ENCODE measurements at regions not wholly inside any gene's neighbourhood (a gene's known extent, or its start where the extent isn't known, plus 50 kb on each side); places are given as distances from the start of the nearest gene placed in this dataset.

- TF ChIP-seq CTCF (IDR thresholded peaks at IDR 0.05; ENCODE audit: low read depth, low read length) (no peak), POLR2A (IDR thresholded peaks at IDR 0.05; ENCODE audit: extremely low read depth, insufficient read length) (no peak)
Measured at GRCh38 chr22:42322562-42322926, 52.1 kb upstream of the TCF20 start.
